ENCODE measurements at regions not wholly inside any gene's neighbourhood (a gene's known extent, or its start where the extent isn't known, plus 50 kb on each side); places are given as distances from the start of the nearest gene placed in this dataset.

DNA sequence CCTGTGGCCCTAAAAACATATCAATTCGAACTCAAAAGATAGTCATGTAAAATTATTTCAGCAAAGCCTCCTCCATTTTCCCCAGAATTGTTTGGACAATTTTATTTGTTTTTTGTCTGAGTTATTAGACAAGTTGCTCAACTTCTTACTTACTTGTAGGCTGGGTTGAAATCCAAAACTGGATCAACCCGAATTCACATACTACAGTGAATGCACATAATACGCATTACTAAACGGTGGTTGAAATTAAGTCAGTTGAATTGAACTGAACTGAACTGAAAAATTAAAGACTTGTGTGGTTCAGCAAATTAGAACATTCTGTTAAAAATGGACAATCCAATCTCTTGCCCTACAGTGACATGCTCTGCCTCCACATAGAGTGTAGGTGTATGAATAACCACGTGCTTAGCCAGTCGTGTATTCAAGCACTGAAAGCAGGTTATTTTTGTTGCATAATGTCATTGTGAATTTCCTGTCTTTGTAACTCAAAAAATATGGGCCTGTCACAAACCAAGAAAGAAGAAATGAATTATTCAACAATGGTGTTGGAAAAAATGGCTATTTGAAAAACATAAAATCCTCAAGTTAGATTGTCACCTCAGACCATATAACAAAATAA is 441.0 kb downstream of the TXNL1 start:
- DNase-seq (no peak), ATAC-seq (no peak)
- H3K9me3 Mint-ChIP-seq: no peaks in the 10 kb centered on the region
- POLR2A ChIA-PET: no interaction called here
- H3K27me3 Mint-ChIP-seq: no peaks in the 10 kb centered on the region
- no peaks in the 10 kb centered on the region for H3K36me3 Mint-ChIP-seq
- H3K4me3 Mint-ChIP-seq: no peak overlapping the region
- peaks cover 0 to 22% (median 0%) of the 10 kb centered on the region in 4 donors for H3K4me1 Mint-ChIP-seq
- H3K27ac Mint-ChIP-seq: no peak overlapping the region

DNA sequence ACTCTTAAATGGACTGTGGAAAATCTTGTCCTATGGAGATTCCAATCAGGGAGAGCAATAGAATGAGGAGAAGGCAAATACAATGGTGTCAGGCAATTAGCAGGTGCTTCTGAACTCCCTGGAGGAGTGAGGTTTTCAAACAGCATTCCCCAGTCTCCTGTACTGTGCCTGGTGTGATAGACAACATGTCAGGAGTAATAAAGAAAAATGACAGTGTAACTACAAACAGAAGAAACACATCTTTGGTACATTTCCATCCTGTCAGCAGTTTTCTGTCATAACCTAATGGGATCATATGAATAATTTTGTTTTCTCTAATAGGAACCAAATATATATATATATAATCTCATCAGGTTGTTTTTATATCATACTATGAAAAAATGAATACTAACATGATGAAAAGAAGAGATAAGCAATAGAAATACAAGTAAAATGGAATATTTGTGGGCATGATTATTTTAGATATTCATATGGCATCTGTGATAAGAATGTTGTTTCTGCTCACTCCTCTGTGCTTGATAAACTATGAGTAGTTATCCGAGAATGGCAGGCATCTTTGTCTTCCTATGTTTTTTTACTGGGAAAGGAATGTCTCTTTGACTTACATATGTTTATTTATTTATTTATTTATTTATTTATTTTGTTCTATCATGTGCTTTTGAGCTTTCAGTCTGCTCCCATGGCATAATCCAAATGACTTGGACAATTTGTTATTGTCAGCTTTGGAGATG is 441.7 kb downstream of the TXNL1 start:
- Mint-ChIP-seq H3K27me3 (no peaks in the 10 kb centered on the region), H3K36me3 (no peaks in the 10 kb centered on the region), H3K27ac (no peak overlapping the region), H3K9me3 (peaks cover 0 to under 1% (median 0%) of the 10 kb centered on the region in 9 donors), H3K4me1 (peaks cover 0 to 22% (median 0%) of the 10 kb centered on the region in 4 donors), H3K4me3 (no peak overlapping the region)
- POLR2A ChIA-PET: no interaction called here
- no peak for DNase-seq
- ATAC-seq: no peak

- Mint-ChIP-seq H3K27me3 (peaks cover 0 to 4% (median 0%) of the 10 kb centered on the region in 5 donors), H3K9me3 (peaks cover 0 to 7% (median 0%) of the 10 kb centered on the region in 9 donors), H3K36me3 (no peaks in the 10 kb centered on the region), H3K4me1 (no peaks in the 10 kb centered on the region), H3K27ac (no peak overlapping the region), H3K4me3 (no peak overlapping the region)
- ATAC-seq (no peak), DNase-seq (no peak)
- POLR2A ChIA-PET: no interaction called here
Measured at GRCh38 chr18:56191334-56191733, 447.1 kb downstream of the TXNL1 start.

DNA sequence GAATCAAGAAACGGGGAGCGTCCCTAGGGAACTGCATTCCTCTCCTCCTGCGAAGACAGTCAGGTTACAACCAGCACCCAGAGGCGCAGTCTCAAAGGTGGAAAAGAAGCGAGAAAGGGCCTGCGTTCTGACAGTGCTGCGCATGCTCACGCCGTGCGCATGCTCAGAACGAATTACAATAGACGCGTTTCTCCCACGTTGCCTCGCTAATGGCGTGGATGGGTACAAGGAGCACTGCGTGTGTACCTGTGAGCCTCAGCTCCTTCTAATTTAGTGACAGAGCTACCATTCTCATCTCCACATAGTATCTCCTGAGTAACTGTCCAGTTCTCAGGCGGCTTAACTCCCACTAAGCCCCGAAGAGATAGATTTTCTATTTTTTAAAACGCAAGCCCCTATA is 448.8 kb downstream of the TXNL1 start:
- POLR2A ChIA-PET: no interaction called here
- no peak for ATAC-seq
- Mint-ChIP-seq H3K9me3 (peaks cover 0 to 7% (median 0%) of the 10 kb centered on the region in 9 donors), H3K4me3 (no peak overlapping the region), H3K4me1 (no peaks in the 10 kb centered on the region), H3K36me3 (no peaks in the 10 kb centered on the region), H3K27me3 (peaks cover 0 to 4% (median 0%) of the 10 kb centered on the region in 5 donors), H3K27ac (no peak overlapping the region)
- DNase-seq: no peak

GRCh38 chr18:56188529-56189275 is 449.7 kb downstream of the TXNL1 start:
- Mint-ChIP-seq H3K4me1 (no peaks in the 10 kb centered on the region), H3K36me3 (no peaks in the 10 kb centered on the region), H3K27ac (no peak overlapping the region), H3K27me3 (peaks cover 0 to 4% (median 0%) of the 10 kb centered on the region in 5 donors), H3K4me3 (no peak overlapping the region), H3K9me3 (peaks cover 0 to 15% (median 0%) of the 10 kb centered on the region in 9 donors)
- ATAC-seq: no peak
- POLR2A ChIA-PET: no interaction called here
- DNase-seq: no peak

DNA sequence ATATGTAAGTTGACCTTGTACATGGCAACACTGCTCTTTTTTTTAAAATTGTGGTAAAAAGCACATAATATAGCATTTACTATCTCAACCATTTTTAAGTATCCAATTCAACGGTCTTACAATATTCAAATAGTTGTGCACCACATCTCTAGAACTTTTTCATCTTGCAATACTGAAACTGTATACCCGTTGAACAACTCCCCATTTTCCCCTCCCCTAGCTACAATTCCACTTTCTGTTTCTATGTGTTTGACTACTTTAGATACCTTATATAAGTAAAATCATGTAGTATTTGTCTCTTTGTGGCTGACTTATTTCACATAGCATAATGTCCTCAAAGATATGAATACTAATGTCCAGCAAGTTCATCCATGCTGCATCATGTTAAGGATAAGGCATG is 452.1 kb downstream of the TXNL1 start:
- H3K4me1 Mint-ChIP-seq: no peaks in the 10 kb centered on the region
- POLR2A ChIA-PET: no interaction called here
- no peak overlapping the region for H3K4me3 Mint-ChIP-seq
- DNase-seq: no peak
- H3K36me3 Mint-ChIP-seq: no peaks in the 10 kb centered on the region
- H3K27ac Mint-ChIP-seq: no peak overlapping the region
- ATAC-seq: no peak
- H3K9me3 Mint-ChIP-seq: peaks cover 0 to 11% (median 3%) of the 10 kb centered on the region in 9 donors
- peaks cover 0 to 4% (median 0%) of the 10 kb centered on the region in 5 donors for H3K27me3 Mint-ChIP-seq

DNA sequence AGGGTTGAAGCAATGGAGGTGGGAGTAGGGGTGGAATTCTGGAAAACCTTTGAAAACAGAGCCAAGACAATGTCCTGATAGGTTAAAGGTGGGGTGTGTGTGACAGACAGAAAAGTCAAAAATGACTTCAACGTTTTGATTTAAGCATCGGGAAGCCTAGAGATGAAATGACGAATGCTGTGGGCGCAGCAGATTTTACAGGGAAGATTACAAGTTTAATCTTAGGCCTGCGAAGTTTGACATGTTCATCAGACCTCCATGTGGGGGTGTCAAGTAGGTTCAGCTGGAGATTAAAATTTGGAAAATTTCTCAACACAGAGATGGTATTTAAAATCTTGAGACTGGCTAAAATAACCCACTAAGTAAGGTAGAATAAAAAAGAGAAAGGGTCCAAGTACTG is 453.3 kb downstream of the TXNL1 start:
- ATAC-seq (no peak), DNase-seq (no peak)
- no peak overlapping the region for H3K27ac Mint-ChIP-seq
- H3K4me3 Mint-ChIP-seq: no peak overlapping the region
- H3K9me3 Mint-ChIP-seq: peaks cover 0 to 11% (median 3%) of the 10 kb centered on the region in 9 donors
- no peaks in the 10 kb centered on the region for H3K4me1 Mint-ChIP-seq
- no peaks in the 10 kb centered on the region for H3K36me3 Mint-ChIP-seq
- POLR2A ChIA-PET: no interaction called here
- H3K27me3 Mint-ChIP-seq: peaks cover 0 to 4% (median 0%) of the 10 kb centered on the region in 5 donors

GRCh38 chr18:56176751-56177150 is 461.6 kb downstream of the TXNL1 start:
- POLR2A ChIA-PET: no interaction called here
- no peak for ATAC-seq

DNA sequence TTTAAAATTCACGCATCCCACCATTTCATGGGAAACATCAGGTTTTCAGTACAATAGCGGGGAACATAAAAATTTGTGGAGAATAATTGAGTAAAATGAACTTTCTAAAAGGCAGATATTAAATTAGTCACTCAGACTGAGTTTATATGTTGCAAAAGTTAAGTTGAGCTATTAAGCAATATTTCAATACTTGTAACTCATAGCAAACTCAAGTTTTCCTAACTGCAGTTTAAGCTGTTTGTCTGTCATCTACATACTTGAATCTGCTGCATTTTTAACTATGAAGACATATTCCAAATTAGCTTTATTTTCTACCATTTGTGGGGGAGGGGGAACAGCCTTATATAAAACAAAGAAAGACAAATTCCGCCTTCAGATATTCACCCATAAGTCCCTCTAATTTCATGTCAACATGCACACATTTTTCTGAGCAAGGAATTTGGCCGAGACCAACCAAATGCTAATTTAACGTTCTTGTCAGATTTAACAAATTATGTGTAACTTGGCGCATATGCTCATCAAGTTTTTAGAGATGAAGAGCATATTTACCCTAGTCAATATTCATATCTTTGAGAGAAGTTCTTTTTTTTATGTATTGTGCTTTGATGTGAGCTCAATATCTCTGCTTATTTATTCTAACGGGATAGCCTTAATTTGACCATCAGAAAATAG is 462.9 kb downstream of the TXNL1 start:
- no peak overlapping the region for H3K27ac Mint-ChIP-seq
- H3K27me3 Mint-ChIP-seq: peaks cover 0 to 5% (median 0%) of the 10 kb centered on the region in 5 donors
- DNase-seq (no peak), ATAC-seq (no peak)
- H3K36me3 Mint-ChIP-seq: no peaks in the 10 kb centered on the region
- no peak overlapping the region for H3K4me3 Mint-ChIP-seq
- H3K9me3 Mint-ChIP-seq: peaks cover 0 to 2% (median 0%) of the 10 kb centered on the region in 9 donors
- no peaks in the 10 kb centered on the region for H3K4me1 Mint-ChIP-seq
- POLR2A ChIA-PET: no interaction called here

More at GRCh38 chr18:56176751-56177150, 461.6 kb downstream of the TXNL1 start:
- no peaks in the 10 kb centered on the region for H3K36me3 Mint-ChIP-seq
- no peaks in the 10 kb centered on the region for H3K4me1 Mint-ChIP-seq
- no peak for DNase-seq
- no peak overlapping the region for H3K4me3 Mint-ChIP-seq
- peaks cover 0 to 5% (median 0%) of the 10 kb centered on the region in 5 donors for H3K27me3 Mint-ChIP-seq
- no peak overlapping the region for H3K27ac Mint-ChIP-seq
- H3K9me3 Mint-ChIP-seq: peaks cover 0 to 2% (median 0%) of the 10 kb centered on the region in 9 donors

GRCh38 chr18:56173542-56174220 is 464.7 kb downstream of the TXNL1 start:
- ATAC-seq: no peak
- no peaks in the 10 kb centered on the region for H3K4me1 Mint-ChIP-seq
- H3K36me3 Mint-ChIP-seq: no peaks in the 10 kb centered on the region
- H3K9me3 Mint-ChIP-seq: peaks cover 0 to 7% (median 0%) of the 10 kb centered on the region in 9 donors
- no peak overlapping the region for H3K27ac Mint-ChIP-seq
- H3K4me3 Mint-ChIP-seq: no peak overlapping the region
- DNase-seq: no peak
- H3K27me3 Mint-ChIP-seq: no peaks in the 10 kb centered on the region
- POLR2A ChIA-PET: no interaction called here

DNA sequence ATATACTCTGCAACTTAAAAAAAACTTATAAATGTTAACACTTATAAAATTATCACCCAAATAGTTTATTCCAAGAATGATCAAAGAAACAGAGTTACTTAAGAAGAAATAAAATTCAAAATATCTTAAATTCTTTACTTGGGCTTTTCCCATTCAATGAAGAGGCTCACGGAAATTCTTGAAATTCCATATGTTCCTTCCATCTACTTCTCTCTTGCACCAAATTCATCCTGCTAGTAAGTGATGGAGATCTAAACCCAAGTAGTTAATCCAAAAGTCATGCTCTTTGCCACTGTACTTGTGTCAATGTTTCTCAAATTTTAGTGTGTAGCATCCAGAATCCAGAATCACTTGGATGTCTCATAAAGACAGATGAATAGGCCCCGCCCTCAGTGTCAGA is 465.9 kb downstream of the TXNL1 start:
- POLR2A ChIA-PET: no interaction called here
- ATAC-seq (no peak), DNase-seq (no peak)
- no peaks in the 10 kb centered on the region for H3K4me1 Mint-ChIP-seq
- no peaks in the 10 kb centered on the region for H3K27me3 Mint-ChIP-seq
- peaks cover 0 to 7% (median 0%) of the 10 kb centered on the region in 9 donors for H3K9me3 Mint-ChIP-seq
- no peak overlapping the region for H3K27ac Mint-ChIP-seq
- H3K4me3 Mint-ChIP-seq: no peak overlapping the region
- H3K36me3 Mint-ChIP-seq: no peaks in the 10 kb centered on the region

- POLR2A ChIA-PET: no interaction called here
Measured at GRCh38 chr18:56171848-56172247, 466.5 kb downstream of the TXNL1 start.

More at GRCh38 chr18:56171848-56172247, 466.5 kb downstream of the TXNL1 start:
- DNase-seq: no peak
- Mint-ChIP-seq H3K27me3 (no peaks in the 10 kb centered on the region), H3K4me1 (no peaks in the 10 kb centered on the region), H3K9me3 (peaks cover 0 to 7% (median 0%) of the 10 kb centered on the region in 9 donors), H3K36me3 (no peaks in the 10 kb centered on the region), H3K4me3 (no peak overlapping the region), H3K27ac (no peak overlapping the region)
- ATAC-seq: no peak
